GM18502 (cell line): ENCODE measurements at regions not wholly inside any gene's neighbourhood (a gene's known extent, or its start where the extent isn't known, plus 50 kb on each side); places are given as distances from the start of the nearest gene placed in this dataset.

Experiments used
- ATAC-seq: cut with Tn5 transposase; IDR thresholded peaks from one replicate; pipeline ENCODE4 v1.9.1; 2021; ENCODE audit warnings: mild to moderate bottlenecking; ENCODE audit not compliant: unreplicated experiment, poor library complexity

- ATAC-seq = no peak
Observed at GRCh38 chr1:118257946-118258345, 72.9 kb upstream of the SPAG17 start.

- no peak for ATAC-seq
Observed at GRCh38 chr1:118254491-118255425, 69.7 kb upstream of the SPAG17 start.

- no peak for ATAC-seq
Observed at GRCh38 chr1:118254001-118254400, 69.0 kb upstream of the SPAG17 start.

GRCh38 chr1:118253053-118253915, 68.3 kb upstream of the SPAG17 start:
- no peak for ATAC-seq

GRCh38 chr1:118252624-118253023, 67.6 kb upstream of the SPAG17 start:
- ATAC-seq = no peak

- no peak for ATAC-seq
Observed at GRCh38 chr1:118250232-118250631, 65.2 kb upstream of the SPAG17 start.

DNA sequence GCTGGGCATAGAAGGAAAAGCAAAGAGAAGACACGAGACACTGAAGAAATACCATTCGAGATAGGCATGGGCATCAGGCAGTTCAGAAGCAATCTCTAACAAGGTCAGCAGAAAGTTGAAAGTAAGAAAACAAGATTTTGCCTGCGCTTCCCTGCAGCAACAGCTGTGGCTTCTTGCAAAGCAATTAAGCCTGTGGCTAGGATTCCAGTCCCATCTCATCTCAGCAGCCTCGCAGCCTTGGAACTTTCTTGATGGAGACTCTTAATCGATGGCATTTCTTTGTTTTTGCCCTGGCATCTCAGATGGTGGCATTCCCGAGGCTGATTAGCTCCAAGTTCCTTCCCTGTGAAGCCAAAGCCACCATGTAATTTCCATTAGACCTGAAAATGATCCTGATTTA, 64.6 kb upstream of the SPAG17 start:
- no peak for ATAC-seq

GRCh38 chr1:118247593-118247992, 62.6 kb upstream of the SPAG17 start:
- peak; percentile 57 for ATAC-seq

- ATAC-seq = no peak
Observed at GRCh38 chr1:118246646-118247045, 61.6 kb upstream of the SPAG17 start.

DNA sequence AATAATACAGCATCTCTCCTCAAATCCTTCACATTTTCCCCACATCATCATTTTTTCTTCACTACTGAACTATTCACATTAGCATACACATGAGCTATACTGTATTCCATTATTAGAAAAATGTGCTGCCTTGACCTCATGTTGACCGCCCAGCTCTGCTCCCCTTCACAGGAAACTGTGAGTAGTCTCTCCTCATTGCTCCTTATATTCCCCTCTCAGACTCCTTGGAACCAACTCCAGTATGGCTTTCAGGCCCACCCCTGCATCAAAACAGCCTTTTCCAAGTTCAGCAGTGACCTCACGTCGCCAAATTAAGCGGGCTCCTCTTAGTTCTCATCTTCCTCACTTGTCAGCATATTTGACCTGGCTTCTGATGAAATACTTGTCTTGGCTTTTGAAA, 59.2 kb upstream of the SPAG17 start:
- no peak for ATAC-seq

DNA sequence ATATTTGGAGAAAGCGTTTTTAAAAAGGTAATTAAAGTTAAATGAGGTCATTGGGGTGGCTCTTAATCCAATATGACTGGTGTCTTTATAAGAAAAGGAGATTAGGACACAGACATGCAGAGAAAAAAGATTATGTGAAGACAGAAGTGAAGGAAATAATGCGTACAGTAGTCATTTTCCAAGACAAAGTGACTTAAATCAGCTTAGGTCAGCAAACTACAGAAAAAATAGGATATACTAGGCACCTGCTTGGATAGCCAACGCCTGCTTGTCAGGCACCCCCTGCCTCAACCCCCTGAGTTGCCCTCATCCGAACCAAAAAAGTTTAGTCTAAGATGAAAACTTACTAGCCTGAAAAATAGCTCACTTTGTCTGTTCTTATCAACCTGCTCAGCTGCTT, 58.2 kb upstream of the SPAG17 start:
- no peak for ATAC-seq
